KMS-11 (cell line): ENCODE measurements at regions not wholly inside any gene's neighbourhood (a gene's known extent, or its start where the extent isn't known, plus 50 kb on each side); places are given as distances from the start of the nearest gene placed in this dataset.

Experiments used
- H2AFZ ChIP-seq: fragments of 200-600 bp; sonication (generic); 2 replicates; pipeline ENCODE4 v1.6.1; 2016; ENCODE audit warnings: antibody characterized with exemption, mixed run types, low read depth
- H3K27ac ChIP-seq: fragments of 200-600 bp; sonication (generic); 2 replicates; pipeline ENCODE4 v1.6.1; 2016; ENCODE audit warnings: mild to moderate bottlenecking, mixed run types
- H3K27me3 ChIP-seq: fragments of 200-600 bp; sonication (generic); 2 replicates; pipeline ENCODE4 v1.6.1; 2017; ENCODE audit warnings: mild to moderate bottlenecking, low read depth, mixed run types, moderate library complexity; ENCODE audit not compliant: insufficient read depth
- H3K36me3 ChIP-seq: fragments of 200-600 bp; sonication (generic); 2 replicates; pipeline ENCODE4 v1.6.1; 2017; ENCODE audit warnings: mild to moderate bottlenecking, mixed run types; ENCODE audit not compliant: insufficient read depth
- H3K4me1 ChIP-seq: fragments of 200-600 bp; sonication (generic); 2 replicates; pipeline ENCODE4 v1.6.1; 2016; ENCODE audit warnings: mild to moderate bottlenecking, low read depth, mixed run types; ENCODE audit not compliant: poor library complexity, severe bottlenecking
- H3K4me2 ChIP-seq: fragments of 200-600 bp; sonication (generic); 2 replicates; pipeline ENCODE4 v1.7.0; 2016; ENCODE audit warnings: mild to moderate bottlenecking, mixed run types
- H3K4me3 ChIP-seq: fragments of 200-600 bp; sonication (generic); IDR thresholded peaks from 2 replicates; pipeline ENCODE4 v1.6.1; 2017; ENCODE audit warnings: low read depth, low read length, mixed read lengths; ENCODE audit not compliant: insufficient read depth
- H3K79me2 ChIP-seq: fragments of 200-600 bp; sonication (generic); 2 replicates; pipeline ENCODE4 v1.6.1; 2016; ENCODE audit warnings: low read depth, mixed run types; ENCODE audit not compliant: insufficient read depth
- H3K9ac ChIP-seq: fragments of 200-600 bp; sonication (generic); 2 replicates; pipeline ENCODE4 v1.6.1; 2016; ENCODE audit warnings: mild to moderate bottlenecking, mixed run types
- H4K20me1 ChIP-seq: fragments of 200-600 bp; sonication (generic); 2 replicates; pipeline ENCODE4 v1.6.1; 2016; ENCODE audit warnings: mild to moderate bottlenecking, mixed run types; ENCODE audit not compliant: insufficient read depth
- TF ChIP-seq, protein P1 (sequence below): fragments of 200-600 bp; sonication (generic); conservative IDR thresholded peaks from 2 replicates; pipeline ENCODE4 v1.6.1; 2017; ENCODE audit warnings: low read depth, mild to moderate bottlenecking, antibody characterized with exemption, low read length, moderate library complexity, mixed read lengths

DNA sequence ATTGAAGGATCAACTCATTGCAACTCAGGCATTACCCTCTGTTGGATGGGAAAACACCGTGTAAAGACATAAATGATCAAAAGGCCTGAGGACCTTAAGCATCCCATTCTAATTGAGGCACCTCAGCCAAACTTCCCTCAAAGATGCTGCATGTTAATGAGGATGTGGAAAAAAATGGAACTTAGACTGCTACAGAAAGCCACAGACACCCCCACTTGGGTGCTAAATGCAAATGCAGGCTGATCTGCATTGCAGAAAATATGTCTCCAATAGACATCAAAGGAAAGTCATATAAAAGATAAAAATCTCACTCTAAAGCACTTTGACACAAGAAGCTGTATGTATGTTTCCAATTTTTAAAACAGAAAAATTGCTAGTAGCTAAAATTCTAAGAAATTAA, 504.7 kb downstream of the KCNJ3 start:
- Histone ChIP-seq H3K27ac (no peak overlapping the region), H4K20me1 (no peaks in the 10 kb centered on the region), H2AFZ (no peak overlapping the region), H3K27me3 (no peaks in the 10 kb centered on the region), H3K36me3 (no peaks in the 10 kb centered on the region), H3K79me2 (no peaks in the 10 kb centered on the region), H3K9ac (no peak overlapping the region), H3K4me3 (no peak overlapping the region), H3K4me2 (no peak overlapping the region), H3K4me1 (no peaks in the 10 kb centered on the region)
- TF ChIP-seq, protein P1, sequence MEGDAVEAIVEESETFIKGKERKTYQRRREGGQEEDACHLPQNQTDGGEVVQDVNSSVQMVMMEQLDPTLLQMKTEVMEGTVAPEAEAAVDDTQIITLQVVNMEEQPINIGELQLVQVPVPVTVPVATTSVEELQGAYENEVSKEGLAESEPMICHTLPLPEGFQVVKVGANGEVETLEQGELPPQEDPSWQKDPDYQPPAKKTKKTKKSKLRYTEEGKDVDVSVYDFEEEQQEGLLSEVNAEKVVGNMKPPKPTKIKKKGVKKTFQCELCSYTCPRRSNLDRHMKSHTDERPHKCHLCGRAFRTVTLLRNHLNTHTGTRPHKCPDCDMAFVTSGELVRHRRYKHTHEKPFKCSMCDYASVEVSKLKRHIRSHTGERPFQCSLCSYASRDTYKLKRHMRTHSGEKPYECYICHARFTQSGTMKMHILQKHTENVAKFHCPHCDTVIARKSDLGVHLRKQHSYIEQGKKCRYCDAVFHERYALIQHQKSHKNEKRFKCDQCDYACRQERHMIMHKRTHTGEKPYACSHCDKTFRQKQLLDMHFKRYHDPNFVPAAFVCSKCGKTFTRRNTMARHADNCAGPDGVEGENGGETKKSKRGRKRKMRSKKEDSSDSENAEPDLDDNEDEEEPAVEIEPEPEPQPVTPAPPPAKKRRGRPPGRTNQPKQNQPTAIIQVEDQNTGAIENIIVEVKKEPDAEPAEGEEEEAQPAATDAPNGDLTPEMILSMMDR = no peak

DNA sequence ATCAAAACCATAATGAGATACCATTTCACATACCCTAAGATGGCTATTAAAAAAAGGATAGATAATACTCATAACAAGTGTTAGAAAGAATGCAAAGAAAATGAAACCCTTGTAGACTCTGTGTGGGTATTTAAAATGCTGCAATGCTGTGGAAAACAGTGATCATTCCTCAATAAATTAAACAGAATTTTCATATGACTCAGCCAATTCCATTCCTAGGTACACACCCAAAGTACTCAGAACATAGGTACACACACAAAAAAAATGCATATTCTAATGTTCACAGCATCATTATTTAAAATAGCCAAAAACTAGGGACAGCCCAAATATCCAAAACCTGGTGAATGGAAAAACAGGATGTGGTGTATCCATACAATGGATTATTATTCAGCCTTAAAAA, 502.3 kb downstream of the KCNJ3 start:
- Histone ChIP-seq H3K4me1 (no peaks in the 10 kb centered on the region), H3K27me3 (no peaks in the 10 kb centered on the region), H3K9ac (no peak overlapping the region), H3K27ac (no peak overlapping the region), H3K4me2 (no peak overlapping the region), H2AFZ (no peak overlapping the region), H3K36me3 (no peaks in the 10 kb centered on the region), H3K4me3 (no peak overlapping the region), H3K79me2 (no peaks in the 10 kb centered on the region), H4K20me1 (no peaks in the 10 kb centered on the region)
- TF ChIP-seq, protein P1 = no peak

DNA sequence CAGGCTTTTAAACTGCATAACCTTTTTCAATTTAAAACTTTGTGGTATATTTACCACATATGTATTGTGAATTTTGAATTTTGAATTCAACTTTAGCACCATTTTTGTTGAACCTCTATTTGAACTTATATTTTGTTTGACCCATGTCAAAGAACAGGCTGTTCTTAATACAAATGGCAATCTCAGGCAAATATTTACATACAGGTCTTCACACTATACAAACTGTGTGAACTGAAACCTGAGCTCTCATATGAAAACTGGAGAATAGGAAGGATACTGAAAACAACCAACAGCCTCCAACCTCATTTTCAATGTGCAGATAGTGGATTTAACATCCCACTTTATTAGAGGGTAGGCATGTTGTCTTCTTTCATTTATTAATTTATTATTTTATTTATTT, 491.8 kb downstream of the KCNJ3 start:
- Histone ChIP-seq H3K4me1 (no peaks in the 10 kb centered on the region), H3K27me3 (no peaks in the 10 kb centered on the region), H4K20me1 (no peaks in the 10 kb centered on the region), H3K4me2 (no peak overlapping the region), H3K9ac (no peak overlapping the region), H3K36me3 (no peaks in the 10 kb centered on the region), H3K79me2 (no peaks in the 10 kb centered on the region), H3K4me3 (no peak overlapping the region), H2AFZ (no peak overlapping the region), H3K27ac (no peak overlapping the region)
- TF ChIP-seq, protein P1 = no peak

DNA sequence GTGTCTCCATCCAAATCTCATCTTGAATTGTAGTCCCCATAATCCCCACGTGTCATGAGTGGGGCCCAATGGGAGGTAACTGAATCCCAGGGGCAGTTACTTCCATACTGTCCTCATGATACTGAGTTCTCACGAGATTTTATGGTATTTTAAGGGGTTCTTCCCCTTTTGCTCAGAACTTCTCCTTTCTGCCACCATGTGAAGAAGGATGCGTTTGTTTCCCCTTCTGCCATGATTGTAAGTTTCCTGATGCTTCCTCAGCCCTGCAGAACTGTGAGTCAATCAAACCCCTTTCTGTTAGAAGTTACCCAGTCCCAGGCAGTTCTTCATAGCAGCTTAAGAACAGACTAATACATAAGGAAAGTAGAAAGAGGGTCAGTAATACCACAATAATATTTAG, 480.4 kb downstream of the KCNJ3 start:
- Histone ChIP-seq H3K36me3 (no peaks in the 10 kb centered on the region), H3K79me2 (no peaks in the 10 kb centered on the region), H4K20me1 (no peaks in the 10 kb centered on the region), H2AFZ (no peak overlapping the region), H3K27ac (no peak overlapping the region), H3K4me2 (no peak overlapping the region), H3K4me3 (no peak overlapping the region), H3K27me3 (no peaks in the 10 kb centered on the region), H3K4me1 (no peaks in the 10 kb centered on the region), H3K9ac (no peak overlapping the region)
- TF ChIP-seq, protein P1 = no peak

DNA sequence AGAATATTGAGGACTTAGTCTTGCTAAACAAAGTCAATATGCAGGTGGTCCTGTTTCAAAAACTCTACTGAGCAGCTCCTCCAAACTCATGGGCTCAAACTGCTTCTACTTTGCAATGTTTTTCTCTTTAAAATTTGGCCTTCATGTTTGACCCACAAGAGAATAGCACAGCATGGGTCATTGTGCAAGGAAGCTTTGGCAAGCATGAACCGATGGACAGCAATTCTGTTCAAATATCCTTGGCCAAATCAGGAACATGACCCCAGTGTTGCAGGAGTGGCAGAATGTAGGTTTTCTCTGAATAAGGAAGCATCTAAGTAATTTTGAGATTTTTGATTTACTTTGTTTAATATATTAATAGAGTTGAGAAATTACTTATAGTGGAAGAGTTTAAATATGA, 477.9 kb downstream of the KCNJ3 start:
- H3K27me3 ChIP-seq = no peaks in the 10 kb centered on the region
- H4K20me1 ChIP-seq = no peaks in the 10 kb centered on the region
- H3K4me1 ChIP-seq = no peaks in the 10 kb centered on the region
- no peak overlapping the region for H2AFZ ChIP-seq
- H3K9ac ChIP-seq = no peak overlapping the region
- no peaks in the 10 kb centered on the region for H3K79me2 ChIP-seq
- no peaks in the 10 kb centered on the region for H3K36me3 ChIP-seq
- no peak overlapping the region for H3K4me3 ChIP-seq
- H3K27ac ChIP-seq = no peak overlapping the region
- no peak overlapping the region for H3K4me2 ChIP-seq
- TF ChIP-seq, protein P1 = no peak
